GM21717 (cell line): ENCODE measurements at regions not wholly inside any gene's neighbourhood (a gene's known extent, or its start where the extent isn't known, plus 50 kb on each side); places are given as distances from the start of the nearest gene placed in this dataset.
"Not testable (repeated sequence)": the region's sequence is repeated elsewhere in the genome, so short reads cannot be mapped to it uniquely, and the experiment has no call there.

Source experiments
- ATAC-seq: cut with Tn5 transposase; IDR thresholded peaks from one replicate; pipeline ENCODE4 v1.9.1; 2021; ENCODE audit warnings: mild to moderate bottlenecking, moderate library complexity; ENCODE audit not compliant: unreplicated experiment

DNA sequence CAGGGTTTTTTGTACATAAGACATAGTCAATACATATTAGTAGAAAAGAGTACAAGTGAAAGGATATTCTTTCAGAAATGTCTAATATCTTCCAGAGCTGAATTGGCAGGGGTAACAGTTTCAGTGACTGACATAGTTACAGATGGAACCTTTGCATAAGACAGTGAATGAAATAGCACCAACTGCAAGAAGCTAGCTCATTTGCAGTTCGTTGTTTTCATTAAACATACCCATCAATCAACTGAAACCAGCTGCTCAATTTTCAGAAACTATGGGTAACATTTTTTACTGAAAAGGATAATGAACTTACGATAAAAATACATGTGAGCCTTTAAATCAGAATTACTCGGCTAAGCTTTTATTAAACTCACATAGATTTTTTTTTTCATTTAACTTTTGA is 93.9 kb upstream of the EPHA3 start:
- no peak for ATAC-seq

DNA sequence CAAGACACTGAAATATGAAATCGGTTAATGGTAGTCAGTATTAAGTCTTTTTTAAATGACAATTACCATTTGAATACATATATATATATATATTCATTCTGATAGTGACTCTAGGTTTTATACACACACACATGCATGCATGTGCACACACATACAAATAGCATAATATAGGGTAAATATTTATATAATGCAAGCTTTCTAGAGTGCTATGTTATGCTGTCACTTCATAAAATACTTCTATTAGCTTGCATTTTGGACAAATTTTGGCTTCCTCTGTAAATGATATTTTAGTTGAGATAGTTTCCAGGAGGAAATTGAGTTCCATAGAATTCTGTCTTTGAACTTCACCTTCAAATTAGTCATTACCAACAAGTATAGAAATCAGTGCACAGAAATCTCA is 89.9 kb upstream of the EPHA3 start:
- no peak for ATAC-seq

DNA sequence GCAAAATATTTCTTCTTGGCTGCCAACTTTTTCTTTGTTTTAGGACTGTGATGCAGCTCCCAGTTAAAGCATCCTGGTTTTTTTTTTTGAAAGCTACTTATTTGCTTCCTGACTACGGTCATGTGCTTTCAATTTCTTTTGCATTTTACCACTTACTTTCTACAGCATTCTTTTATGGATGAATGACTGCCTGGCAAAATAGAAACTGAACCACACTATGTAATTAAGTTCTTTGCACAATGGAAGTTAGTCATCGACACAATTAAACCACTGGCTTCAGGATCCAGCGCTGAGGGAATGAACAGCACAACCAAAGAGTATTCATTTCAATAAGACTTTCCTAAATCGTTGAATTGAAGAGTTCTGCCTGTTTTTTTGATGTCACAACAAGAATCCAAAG is 82.2 kb upstream of the EPHA3 start:
- ATAC-seq = no peak

DNA sequence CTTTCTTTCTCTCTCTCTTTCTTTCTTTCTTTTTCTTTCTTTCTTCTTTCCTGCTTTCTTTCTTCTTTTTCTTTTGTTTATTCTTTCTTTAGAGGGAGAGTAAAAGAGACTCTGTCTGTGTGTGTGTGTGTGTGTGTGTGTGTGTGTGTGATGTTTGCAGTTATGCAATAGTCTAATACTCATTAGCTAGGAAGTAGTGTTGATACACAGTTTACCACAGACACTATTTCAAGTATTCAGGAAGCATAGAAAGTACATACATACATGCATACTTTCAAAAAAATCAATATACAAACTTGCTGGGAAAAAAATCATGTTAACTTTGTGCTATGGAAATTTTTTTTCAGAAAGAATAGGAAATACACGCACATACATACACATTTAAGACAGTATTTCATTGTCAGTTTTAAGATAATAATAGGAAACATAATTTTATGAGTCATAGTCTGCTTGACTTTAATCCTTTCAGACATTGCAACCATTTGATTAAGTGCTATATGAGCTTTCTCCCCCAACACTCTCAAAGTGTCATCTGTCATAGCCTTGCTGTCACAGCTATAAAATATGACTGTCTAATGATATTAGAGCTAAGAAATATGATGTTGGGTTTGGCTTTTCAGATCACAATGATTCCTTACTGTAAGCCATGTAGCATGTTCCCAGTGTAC is 74.9 kb upstream of the EPHA3 start:
- no peak for ATAC-seq

DNA sequence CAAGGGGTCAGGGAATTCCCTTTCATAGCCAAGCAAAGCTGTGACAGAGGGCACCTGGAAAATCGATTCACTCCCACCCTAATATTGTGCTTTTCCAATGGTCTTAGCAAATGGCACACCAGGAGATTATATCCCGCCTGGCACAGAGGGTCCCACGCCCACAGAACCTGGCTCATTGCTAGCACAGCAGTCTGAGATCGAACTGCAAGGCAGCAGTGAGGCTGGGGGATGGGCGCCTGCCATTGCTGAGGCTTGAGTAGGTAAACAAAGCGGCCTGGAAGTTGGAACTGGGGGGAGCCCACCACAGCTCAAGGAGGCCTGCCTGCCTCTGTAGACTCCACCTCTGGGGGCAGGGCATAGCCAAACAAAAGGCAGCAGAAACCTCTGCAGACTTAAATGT is 72.7 kb upstream of the EPHA3 start:
- ATAC-seq = not testable (repeated sequence)

DNA sequence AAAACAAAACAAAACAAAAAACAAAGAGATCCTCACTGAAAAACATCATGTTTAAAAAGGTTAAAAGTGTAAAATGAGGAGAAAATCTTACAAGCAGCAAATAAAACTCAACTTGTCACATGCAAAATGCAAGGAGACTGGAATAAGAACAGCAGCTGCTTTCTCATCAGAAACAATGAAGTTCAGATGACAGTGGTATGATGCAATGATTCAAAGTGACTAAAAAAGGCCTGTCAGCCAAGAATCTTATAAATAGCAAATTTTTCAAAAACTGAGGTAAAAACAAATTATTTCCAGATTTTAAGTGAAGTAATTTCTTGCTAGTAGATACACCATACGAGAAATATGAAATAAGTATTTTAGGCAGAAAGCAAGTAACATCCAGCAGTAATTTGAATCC is 68.6 kb upstream of the EPHA3 start:
- ATAC-seq = no peak

DNA sequence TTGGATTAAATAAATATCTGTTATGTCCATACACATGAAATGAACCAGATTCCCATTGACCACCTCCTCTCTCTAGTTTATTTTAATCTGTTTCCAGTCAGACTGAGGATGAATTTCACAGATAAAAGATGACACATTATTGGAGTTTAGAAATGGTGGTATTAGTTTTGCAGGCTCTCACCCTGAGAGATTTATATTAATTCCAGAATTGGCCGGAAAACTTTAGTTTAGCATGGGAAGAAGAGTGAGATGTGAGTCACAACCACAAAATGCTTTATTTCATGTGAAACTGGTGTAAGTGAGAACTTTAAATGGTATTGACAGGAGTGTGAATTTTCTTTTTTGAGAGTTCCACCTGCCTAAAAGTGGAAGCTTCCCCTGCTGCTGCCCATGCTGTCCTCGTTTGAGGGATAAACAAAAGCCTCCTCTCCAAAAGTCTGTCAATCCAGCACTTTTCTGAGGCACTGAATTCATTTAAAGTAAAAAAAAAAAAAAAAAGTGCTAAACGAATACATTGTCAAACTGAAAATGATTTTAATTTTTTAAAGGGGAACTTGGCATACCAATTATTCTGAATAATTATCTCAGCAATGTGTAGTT is 65.1 kb upstream of the EPHA3 start:
- ATAC-seq = no peak

DNA sequence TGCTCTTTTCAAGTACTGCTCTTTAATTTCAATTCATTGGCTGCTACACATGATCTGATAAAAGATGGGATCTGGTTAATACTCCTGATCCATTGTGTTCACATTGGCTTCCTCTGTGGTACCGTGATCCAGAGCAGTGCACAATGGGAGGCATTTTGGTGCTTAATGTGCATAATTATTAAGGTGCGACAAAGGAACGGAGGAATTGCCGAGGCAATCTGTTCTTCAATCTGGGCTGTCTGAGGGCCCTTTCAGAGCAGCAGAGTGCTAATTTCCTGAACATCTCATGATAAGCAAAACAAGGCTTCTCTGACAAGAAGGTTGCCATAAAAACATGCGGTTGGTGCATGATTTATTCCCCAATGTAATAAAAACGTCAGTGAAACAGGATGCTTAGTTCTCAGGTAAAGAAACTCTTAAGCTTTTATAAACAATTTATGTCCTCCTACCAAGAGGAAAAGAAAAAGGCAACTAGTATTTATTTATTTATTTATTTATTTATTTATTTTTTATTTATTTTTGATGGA is 64.0 kb upstream of the EPHA3 start:
- no peak for ATAC-seq

DNA sequence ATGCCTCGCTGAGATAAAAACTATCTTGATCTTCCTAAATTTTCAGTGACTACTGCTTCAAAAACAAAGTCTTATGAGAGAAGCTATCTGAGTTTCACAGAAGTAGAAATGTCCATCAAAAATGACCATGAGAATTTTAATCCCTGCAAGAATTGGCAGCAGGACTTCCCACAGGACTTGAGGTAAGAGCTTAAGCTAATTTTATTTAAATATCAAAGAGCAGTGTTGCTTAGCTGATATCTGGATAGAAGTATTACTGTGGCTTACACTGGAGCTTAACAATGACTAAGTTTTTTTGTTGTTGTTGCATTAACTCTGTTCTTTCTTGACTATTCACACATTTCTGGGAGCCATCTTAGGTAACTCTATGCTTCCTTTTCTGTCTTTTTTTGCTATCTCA is 60.8 kb upstream of the EPHA3 start:
- no peak for ATAC-seq

DNA sequence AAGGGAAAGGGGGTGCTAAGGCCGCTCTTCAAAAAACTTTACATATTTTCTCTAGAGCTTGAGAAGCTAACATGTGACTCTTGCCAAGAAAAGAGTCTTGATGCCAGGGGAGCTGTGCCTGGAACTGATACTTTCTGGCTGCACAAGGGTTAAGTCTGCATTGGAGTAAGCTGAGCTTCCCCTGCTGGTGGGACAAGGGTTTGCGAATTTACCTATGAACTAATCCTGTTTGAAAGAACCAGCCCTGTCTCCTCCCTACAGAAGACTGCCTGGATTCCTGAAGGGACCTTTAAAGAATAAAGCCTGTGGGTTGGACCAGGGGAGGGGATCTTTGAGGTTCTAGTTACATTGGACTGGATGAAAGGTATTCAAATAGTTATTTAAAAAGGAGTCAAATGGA is 58.3 kb upstream of the EPHA3 start:
- ATAC-seq = no peak

DNA sequence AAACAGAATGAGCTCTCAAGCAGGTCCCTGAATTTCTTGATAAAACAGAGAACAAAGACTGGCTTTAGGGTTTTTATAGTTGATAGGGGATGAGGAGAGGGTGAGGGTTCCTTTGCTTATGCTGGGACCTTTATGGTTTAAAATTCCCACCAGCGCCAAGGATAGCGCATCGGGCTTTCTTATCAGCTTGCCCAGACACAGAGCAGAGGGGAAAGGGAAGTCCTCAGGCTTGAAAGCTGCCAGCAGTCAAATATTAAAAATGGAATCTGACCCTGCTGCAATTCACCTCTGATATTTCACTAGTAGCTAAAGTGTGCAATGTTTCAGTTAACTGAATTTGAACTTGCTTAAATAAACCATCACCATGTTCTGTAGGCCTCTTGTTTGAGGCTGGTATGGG is 55.0 kb upstream of the EPHA3 start:
- ATAC-seq = no peak

DNA sequence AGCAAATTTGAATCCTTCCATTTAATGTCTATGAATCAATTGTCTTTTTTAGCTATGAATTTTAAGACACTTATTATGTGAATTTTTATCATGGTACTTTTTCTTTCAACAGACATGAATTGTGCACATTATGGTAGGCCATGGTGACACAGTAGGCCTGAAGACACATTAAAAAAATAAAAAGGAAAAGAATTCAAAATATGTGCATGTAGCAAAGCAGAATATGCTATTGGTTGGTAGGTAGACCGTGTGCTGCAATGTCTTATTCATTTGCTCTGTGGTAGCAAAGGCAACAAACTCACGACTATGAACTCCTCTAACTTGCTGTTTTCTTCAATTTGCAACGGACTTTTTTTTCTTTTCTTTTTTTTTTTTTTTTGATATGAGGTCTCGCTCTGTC is 50.0 kb upstream of the EPHA3 start:
- no peak for ATAC-seq
